Kidney (tissue), 13 donors: ENCODE measurements at regions not wholly inside any gene's neighbourhood (a gene's known extent, or its start where the extent isn't known, plus 50 kb on each side); places are given as distances from the start of the nearest gene placed in this dataset.

ENCODE experiments used
- DNase-seq, 5 donors: peaks; one replicate each; pipeline ENCODE4 v3.0.0-alpha.2; 2013 to 2020
- FAIRE-seq: peaks from 2 replicates; lab custom pipeline; 2012; peaks lifted over from hg19 to GRCh38; lab: Jason Lieb, UNC
- H3K27ac ChIP-seq, 2 donors: one replicate each; pipeline ENCODE4 v1.7.0; 2013; ENCODE audit warnings: low read depth in 2 of 2, low read length in 2 of 2, inconsistent platforms in 1 of 2
- H3K27me3 ChIP-seq: one replicate; pipeline ENCODE4 v1.7.1; 2013; ENCODE audit warnings: low read length, inconsistent platforms; ENCODE audit not compliant: control insufficient read depth, insufficient read depth
- H3K36me3 ChIP-seq, 3 donors: one replicate each; pipeline versions ENCODE4 v1.7.0 to v1.7.1; 2013; ENCODE audit warnings: low read length in 3 of 3, control low read depth in 1 of 3, inconsistent platforms in 1 of 3; ENCODE audit not compliant: insufficient read depth in 3 of 3, control insufficient read depth in 2 of 3
- H3K4me1 ChIP-seq, 3 donors: one replicate each; pipeline versions ENCODE4 v1.7.0 to v1.7.1; 2013; ENCODE audit warnings: low read length in 3 of 3, inconsistent platforms in 1 of 3, low read depth in 1 of 3; ENCODE audit not compliant: control insufficient read depth in 2 of 3, insufficient read depth in 2 of 3
- H3K4me3 ChIP-seq, 3 donors: one replicate each; pipeline versions ENCODE4 v1.7.0 to v1.8.1; 2013; ENCODE audit warnings: low read length in 3 of 3, control low read depth in 1 of 3, inconsistent platforms in 1 of 3
- H3K9ac ChIP-seq, 3 donors: one replicate each; pipeline versions ENCODE4 v1.7.0 to v1.7.1; 2013; ENCODE audit warnings: low read length in 3 of 3, control low read depth in 1 of 3, inconsistent platforms in 1 of 3
- H3K9me3 ChIP-seq, 3 donors: one replicate each; pipeline versions ENCODE4 v1.7.0 to v1.7.1; 2013; ENCODE audit warnings: low read length in 3 of 3, control low read depth in 1 of 3, inconsistent platforms in 1 of 3; ENCODE audit not compliant: control insufficient read depth in 2 of 3, insufficient read depth in 1 of 3
- CTCF ChIP-seq: IDR thresholded peaks from 3 replicates; pipeline ENCODE4 v1.5.1; 2012; ENCODE audit warnings: mild to moderate bottlenecking, moderate library complexity, borderline replicate concordance; ENCODE audit not compliant: insufficient read depth; ENCODE audit errors: extremely low read depth
- intact Hi-C: fragments of 100-400 bp; cut with DNase I; formaldehyde crosslinking; loops from one replicate; pipeline ENCODE4 v1.11.1; 2022
- donor health status: control.
- donor health status: control.
- donor health status: control.
- donor health status: control.
- donor health status: control.
- donor health status: DM: yes; HTN: yes; CAD: no.
- donor health status: Normal renal cell carcinoma (clear cell type).

- DNase-seq = no peak
- intact Hi-C loops = no loop called here
- Histone ChIP-seq H3K27me3 (no peaks in the 10 kb centered on the region), H3K9me3 (no peaks in the 10 kb centered on the region), H3K36me3 (no peaks in the 10 kb centered on the region), H3K4me1 (no peaks in the 10 kb centered on the region), H3K4me3 (no peak overlapping the region), H3K27ac (no peak overlapping the region), H3K9ac (no peak overlapping the region)
- FAIRE-seq = no peak
- TF ChIP-seq CTCF = no peak
Observed at GRCh38 chr9:135275571-135276289, 188.3 kb downstream of the OLFM1 start.

GRCh38 chr9:135277219-135278201 lies 190.0 kb downstream of the OLFM1 start:
- no peak for TF ChIP-seq CTCF
- Histone ChIP-seq H3K27ac (no peak overlapping the region), H3K27me3 (no peaks in the 10 kb centered on the region), H3K4me3 (no peak overlapping the region), H3K4me1 (no peaks in the 10 kb centered on the region), H3K9me3 (no peaks in the 10 kb centered on the region), H3K9ac (no peak overlapping the region), H3K36me3 (no peaks in the 10 kb centered on the region)
- intact Hi-C loops = no loop called here
- peak in 1 of 5 donors; percentile 31 for DNase-seq
- FAIRE-seq = no peak

- Histone ChIP-seq H3K9me3 (no peaks in the 10 kb centered on the region), H3K4me3 (no peak overlapping the region), H3K9ac (no peak overlapping the region), H3K27me3 (no peaks in the 10 kb centered on the region), H3K4me1 (no peaks in the 10 kb centered on the region), H3K36me3 (no peaks in the 10 kb centered on the region), H3K27ac (no peak overlapping the region)
- TF ChIP-seq CTCF = no peak
- no peak for FAIRE-seq
- intact Hi-C loops = no loop called here
- DNase-seq = peak in 1 of 5 donors; percentile 43
Observed at GRCh38 chr9:135278586-135278985, 191.1 kb downstream of the OLFM1 start.
